PC-9 (cell line): ENCODE measurements at regions not wholly inside any gene's neighbourhood (a gene's known extent, or its start where the extent isn't known, plus 50 kb on each side); places are given as distances from the start of the nearest gene placed in this dataset.

Source experiments
- BruUV-seq: library from RNA; stranded (reverse); fragments of 400-500 nt; replicated peaks from 2 replicates; lab custom pipeline; 2021; lab: Mats Ljungman, UMichigan
- CTCF ChIA-PET: fragments of 300-600 bp; sonication (Branson Sonifier 250); formaldehyde crosslinking; loops from one replicate; lab custom pipeline; 2022; ENCODE audit warnings: antibody characterized with exemption; lab: Charles Lee
- POLR2A ChIA-PET: fragments of 300-600 bp; sonication (Branson Sonifier 250); formaldehyde crosslinking; loops from one replicate; lab custom pipeline; 2022; ENCODE audit warnings: antibody characterized with exemption; ENCODE audit not compliant: unreplicated experiment; lab: Charles Lee
- DNase-seq, 2 experiments: peaks; one replicate each; pipeline versions ENCODE4 v3.0.0 to v3.0.0-alpha.2; 2015 to 2022; ENCODE audit warnings: mixed read lengths in 1 of 2
- H2AFZ ChIP-seq: fragments of 200-600 bp; sonication (generic); 2 replicates; pipeline ENCODE4 v1.8.1; 2017; ENCODE audit warnings: antibody characterized with exemption
- H3F3A ChIP-seq: fragments of 200-600 bp; sonication (generic); 2 replicates; pipeline ENCODE4 v1.8.1; 2017; ENCODE audit warnings: antibody characterized with exemption, mild to moderate bottlenecking, low read depth; ENCODE audit not compliant: insufficient read depth
- H3K27ac ChIP-seq: fragments of 200-600 bp; sonication (generic); 2 replicates; pipeline ENCODE4 v1.6.1; 2016; ENCODE audit warnings: mixed run types
- H3K27me3 ChIP-seq: fragments of 200-600 bp; sonication (generic); 2 replicates; pipeline ENCODE4 v1.6.1; 2016; ENCODE audit warnings: low read depth, mixed run types; ENCODE audit not compliant: insufficient read depth
- H3K36me3 ChIP-seq: fragments of 200-600 bp; sonication (generic); 2 replicates; pipeline ENCODE4 v1.6.1; 2016; ENCODE audit warnings: low read depth, mixed run types
- H3K4me1 ChIP-seq: fragments of 200-600 bp; sonication (generic); replicated peaks from 2 replicates; pipeline ENCODE4 v1.6.1; 2016; ENCODE audit warnings: mixed run types; ENCODE audit not compliant: insufficient read depth
- H3K4me2 ChIP-seq: fragments of 200-600 bp; sonication (generic); 2 replicates; pipeline ENCODE4 v1.6.1; 2017; ENCODE audit warnings: mixed run types
- H3K4me3 ChIP-seq: fragments of 200-600 bp; sonication (generic); 2 replicates; pipeline ENCODE4 v1.6.1; 2016; ENCODE audit warnings: mixed run types
- H3K79me2 ChIP-seq: fragments of 200-600 bp; sonication (generic); 2 replicates; pipeline ENCODE4 v1.6.1; 2017; ENCODE audit warnings: low read depth, mixed run types
- H3K9me2 ChIP-seq: fragments of 200-600 bp; sonication (generic); 2 replicates; pipeline ENCODE4 v1.8.1; 2017; ENCODE audit warnings: mild to moderate bottlenecking; ENCODE audit not compliant: insufficient read depth
- H3K9me3 ChIP-seq: fragments of 200-600 bp; sonication (generic); 2 replicates; pipeline ENCODE4 v1.8.1; 2016; ENCODE audit warnings: low read depth; ENCODE audit not compliant: insufficient read depth
- H4K20me1 ChIP-seq: fragments of 200-600 bp; sonication (generic); 2 replicates; pipeline ENCODE4 v1.8.1; 2017; ENCODE audit not compliant: insufficient read depth
- CTCF ChIP-seq: fragments of 200-600 bp; sonication (generic); conservative IDR thresholded peaks from 2 replicates; pipeline ENCODE4 v1.6.1; 2017; ENCODE audit warnings: mixed run types, antibody characterized with exemption, mild to moderate bottlenecking, moderate library complexity
- EZH2 ChIP-seq: fragments of 200-600 bp; sonication (generic); IDR thresholded peaks from 2 replicates; pipeline ENCODE4 v1.8.0; 2017; ENCODE audit warnings: antibody characterized with exemption, low read depth
- intact Hi-C: fragments of 100-400 bp; cut with micrococcal nuclease; formaldehyde crosslinking; loops from one replicate; pipeline ENCODE4 v1.10.0; 2022; ENCODE audit not compliant: unreplicated experiment

GRCh38 chr10:49463605-49464004, 67.7 kb upstream of the DRGX start:
- DNase-seq = no peak
- CTCF ChIA-PET = no interaction called here
- Histone ChIP-seq H3K36me3 (peaks cover 31% of the 10 kb centered on the region; the same call in 1 of the 2 replicates), H3K27me3 (no peaks in the 10 kb centered on the region), H3K9me3 (no peaks in the 10 kb centered on the region), H3K79me2 (no peaks in the 10 kb centered on the region), H4K20me1 (peaks cover 9% of the 10 kb centered on the region; the same call in 1 of the 2 replicates), H2AFZ (no peak overlapping the region), H3F3A (no peaks in the 10 kb centered on the region), H3K4me3 (no peak overlapping the region), H3K4me2 (no peak overlapping the region), H3K9me2 (no peaks in the 10 kb centered on the region), H3K4me1 (no peaks in the 10 kb centered on the region), H3K27ac (no peak overlapping the region)
- TF ChIP-seq CTCF (no peak), EZH2 (no peak)
- POLR2A ChIA-PET = no interaction called here
- intact Hi-C loops = loop anchor here (5.0 kb wide), 1 partner anchor 56 kb away; no protein-coding TSS in a partner anchor
- BruUV-seq = no TSS peak

GRCh38 chr10:49458869-49459268, 63.0 kb upstream of the DRGX start:
- no TSS peak for BruUV-seq
- CTCF ChIA-PET = no interaction called here
- no peaks in the 10 kb centered on the region for H3K27me3 ChIP-seq

DNA sequence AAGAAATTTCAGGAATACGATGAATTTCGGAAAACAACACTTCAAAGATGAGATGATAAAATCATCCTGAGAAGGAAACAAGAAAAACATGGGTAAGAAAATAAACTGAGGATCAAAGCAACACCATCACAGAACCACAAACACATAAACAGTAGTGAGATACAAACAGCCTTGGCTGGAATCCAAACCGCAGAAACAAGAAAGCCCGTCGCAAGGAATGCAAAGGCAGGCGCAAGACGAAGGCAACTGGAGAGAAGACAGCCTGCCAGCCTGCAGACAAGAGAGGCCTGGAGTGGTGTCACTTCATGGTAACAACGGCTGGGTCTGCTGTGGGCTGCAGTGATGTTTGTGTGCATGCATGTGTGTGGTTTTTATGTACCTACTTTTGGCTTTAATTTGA, 61.8 kb upstream of the DRGX start:
- no TSS peak for BruUV-seq
- ChIA-PET CTCF (no interaction called here), POLR2A (no interaction called here)
- no peak overlapping the region for H2AFZ ChIP-seq
- intact Hi-C loops = no loop called here
- no peaks in the 10 kb centered on the region for H3K27me3 ChIP-seq
- peaks cover 38% of the 10 kb centered on the region for H3K36me3 ChIP-seq
- H4K20me1 ChIP-seq = peaks cover 7% of the 10 kb centered on the region; the same call in 1 of the 2 replicates
- no peak overlapping the region for H3K4me2 ChIP-seq
- H3K4me1 ChIP-seq = no peaks in the 10 kb centered on the region
- H3K27ac ChIP-seq = no peak overlapping the region
- H3F3A ChIP-seq = 0 out of 2 replicates have a peak, but pooled peaks cover 2% of the 10 kb centered on the region
- H3K9me3 ChIP-seq = peaks cover 13% of the 10 kb centered on the region; the same call in 1 of the 2 replicates
- no peak for DNase-seq
- H3K79me2 ChIP-seq = no peaks in the 10 kb centered on the region
- no peak overlapping the region for H3K4me3 ChIP-seq
- 0 out of 2 replicates have a peak, but pooled peaks cover 4% of the 10 kb centered on the region for H3K9me2 ChIP-seq
- TF ChIP-seq EZH2 (no peak), CTCF (no peak)

More at GRCh38 chr10:49458869-49459268, 63.0 kb upstream of the DRGX start:
- Histone ChIP-seq H3K36me3 (peaks cover 38% of the 10 kb centered on the region), H3K27ac (no peak overlapping the region), H3K9me2 (no peaks in the 10 kb centered on the region), H3K4me3 (no peak overlapping the region), H3K4me1 (no peaks in the 10 kb centered on the region), H3F3A (no peaks in the 10 kb centered on the region), H3K9me3 (peaks cover 8% of the 10 kb centered on the region; the same call in 1 of the 2 replicates), H3K79me2 (no peaks in the 10 kb centered on the region), H3K4me2 (no peak overlapping the region), H2AFZ (no peak overlapping the region), H4K20me1 (peaks cover 7% of the 10 kb centered on the region; the same call in 1 of the 2 replicates)
- POLR2A ChIA-PET = no interaction called here
- no peak for DNase-seq
- intact Hi-C loops = no loop called here
- TF ChIP-seq EZH2 (no peak), CTCF (no peak)
